GM21423 (cell line): ENCODE measurements at regions not wholly inside any gene's neighbourhood (a gene's known extent, or its start where the extent isn't known, plus 50 kb on each side); places are given as distances from the start of the nearest gene placed in this dataset.

ENCODE experiments used
- ATAC-seq: cut with Tn5 transposase; IDR thresholded peaks from one replicate; pipeline ENCODE4 v1.9.1; 2021; ENCODE audit warnings: mild to moderate bottlenecking, moderate library complexity; ENCODE audit not compliant: unreplicated experiment

DNA sequence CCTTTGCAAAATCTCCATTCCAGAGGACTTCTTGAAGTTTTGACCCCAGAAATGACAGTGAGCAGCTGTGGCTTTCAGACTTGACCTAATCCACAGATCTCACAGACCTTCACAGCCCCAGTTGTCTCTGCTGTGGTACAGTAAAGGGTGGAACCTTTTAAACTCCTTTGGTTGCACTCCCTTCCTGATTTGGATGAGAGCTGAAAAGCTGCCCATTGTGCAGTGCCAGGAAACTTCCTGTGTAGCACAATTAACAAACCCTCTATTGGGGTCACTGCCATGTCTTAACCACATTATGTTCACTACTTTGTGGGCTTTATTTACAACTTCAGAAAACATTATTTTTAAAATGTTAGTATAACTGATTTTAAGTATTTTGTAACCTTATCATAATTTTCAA lies 56.7 kb upstream of the PCSK5 start:
- no peak for ATAC-seq

DNA sequence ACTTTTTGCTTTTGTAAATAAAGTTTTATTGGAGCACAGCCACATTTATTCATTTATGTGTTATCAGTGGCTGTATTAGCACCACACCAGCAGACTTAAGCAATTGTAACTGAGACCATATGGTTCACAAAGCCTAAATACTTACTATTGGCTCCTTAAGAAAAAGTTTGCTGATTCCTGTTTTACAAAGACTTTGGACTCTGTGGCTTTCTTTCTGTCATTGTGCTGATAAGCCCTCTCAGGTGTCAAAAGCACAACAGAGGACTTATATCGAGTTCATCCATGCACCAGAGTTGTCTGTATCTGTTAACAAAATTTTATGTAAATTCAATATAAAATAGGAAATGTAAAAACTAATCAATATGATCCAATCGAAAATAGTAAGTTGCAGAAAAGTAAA lies 55.6 kb upstream of the PCSK5 start:
- no peak for ATAC-seq
